GM12878 (cell line): ENCODE measurements at regions not wholly inside any gene's neighbourhood (a gene's known extent, or its start where the extent isn't known, plus 50 kb on each side); places are given as distances from the start of the nearest gene placed in this dataset.
A peak's percentile ranks its signal among the peaks of the same experiment; 100 is the strongest.

Experiments
- CHD2 ChIP-seq: IDR thresholded peaks from 2 replicates; pipeline ENCODE4 v1.6.1; 2011; ENCODE audit warnings: low read depth, low read length, improper control_type of control experiment, borderline replicate concordance
- IRF4 ChIP-seq: IDR thresholded peaks from 2 replicates; pipeline ENCODE4 v1.6.1; 2011; ENCODE audit warnings: low read depth, low read length
- NR2C1 ChIP-seq: fragments of 450-650 bp; IDR thresholded peaks from 2 replicates; pipeline ENCODE4 v1.6.1; 2017; ENCODE audit warnings: antibody characterized with exemption, mild to moderate bottlenecking, moderate library complexity
- NR2F1 ChIP-seq: fragments of 450-650 bp; conservative IDR thresholded peaks from 2 replicates; pipeline ENCODE4 v1.6.1; 2017; ENCODE audit warnings: mild to moderate bottlenecking
- SMC3 ChIP-seq: IDR thresholded peaks from 2 replicates; pipeline ENCODE4 v1.6.1; 2011; ENCODE audit warnings: low read length, improper control_type of control experiment, borderline replicate concordance
- ZNF592 ChIP-seq: fragments of 450-650 bp; IDR thresholded peaks from 2 replicates; pipeline ENCODE4 v1.6.1; 2017; ENCODE audit warnings: mild to moderate bottlenecking, moderate library complexity
- ZNF687 ChIP-seq: fragments of 450-650 bp; IDR thresholded peaks from 2 replicates; pipeline ENCODE4 v1.6.1; 2017; ENCODE audit warnings: mild to moderate bottlenecking, moderate library complexity

- TF ChIP-seq ZNF592 (0 out of 2 replicates have a peak, but pooled peaks have one; percentile 31), NR2C1 (0 out of 2 replicates have a peak, but pooled peaks have one; percentile 5), ZNF687 (peak; percentile 69), SMC3 (0 out of 2 replicates have a peak, but pooled peaks have one; percentile 11), NR2F1 (no peak), CHD2 (no peak), IRF4 (peak; percentile 59; the same call in 1 of the 2 replicates)
Observed at GRCh38 chr12:93137656-93138612, 208.8 kb upstream of the EEA1 start (continued).
